Fibroblast of lung (primary cell): ENCODE measurements at regions not wholly inside any gene's neighbourhood (a gene's known extent, or its start where the extent isn't known, plus 50 kb on each side); places are given as distances from the start of the nearest gene placed in this dataset.
A peak's percentile ranks its signal among the peaks of the same experiment; 100 is the strongest.

Experiments
- DNase-seq, 2 donors: peaks; one replicate each; pipeline versions ENCODE4 v3.0.0 to v3.0.0-alpha.2; 2010; ENCODE audit warnings: low read depth in 2 of 2
- H2AFZ ChIP-seq: 2 replicates; pipeline ENCODE4 v1.5.1; 2012; ENCODE audit warnings: low read length, control low read depth, inconsistent platforms
- H3K27ac ChIP-seq: 2 replicates; pipeline ENCODE4 v1.5.1; 2011; ENCODE audit warnings: low read length, control low read depth; ENCODE audit not compliant: insufficient read depth
- H3K27me3 ChIP-seq: 2 replicates; pipeline ENCODE4 v1.5.1; 2011; ENCODE audit warnings: mild to moderate bottlenecking, low read length; ENCODE audit not compliant: control insufficient read depth, insufficient read depth
- H3K36me3 ChIP-seq: 2 replicates; pipeline ENCODE4 v1.5.1; 2011; ENCODE audit warnings: low read length; ENCODE audit not compliant: control insufficient read depth, insufficient read depth
- H3K4me1 ChIP-seq: 2 replicates; pipeline ENCODE4 v1.5.1; 2011; ENCODE audit warnings: low read length; ENCODE audit not compliant: control insufficient read depth, insufficient read depth; ENCODE audit errors: extremely low read depth
- H3K4me2 ChIP-seq: 2 replicates; pipeline ENCODE4 v1.5.1; 2011; ENCODE audit warnings: low read length, control low read depth; ENCODE audit not compliant: insufficient read depth; ENCODE audit errors: extremely low read depth
- H3K4me3 ChIP-seq, 4 experiments: fragments of 200-600 bp in 1 of 4; sonication (generic) in 1 of 4; replicated peaks in 1 of 4; 2 replicates each; pipeline ENCODE4 v1.5.1; 2011 to 2016; ENCODE audit warnings: low read length in 4 of 4, low read depth in 3 of 4, mild to moderate bottlenecking in 3 of 4, control low read depth in 2 of 4, inconsistent platforms in 1 of 4, mixed read lengths in 1 of 4; ENCODE audit not compliant: insufficient read depth in 1 of 4; ENCODE audit errors: control extremely low read depth in 1 of 4
- H3K79me2 ChIP-seq: 2 replicates; pipeline ENCODE4 v1.5.1; 2012; ENCODE audit warnings: mild to moderate bottlenecking, low read length, inconsistent platforms; ENCODE audit not compliant: control insufficient read depth, insufficient read depth
- H3K9ac ChIP-seq: 2 replicates; pipeline ENCODE4 v1.5.1; 2011; ENCODE audit warnings: mild to moderate bottlenecking, low read length, control low read depth; ENCODE audit not compliant: insufficient read depth
- H3K9me3 ChIP-seq: 2 replicates; pipeline ENCODE4 v1.5.1; 2012; ENCODE audit warnings: low read depth, low read length; ENCODE audit not compliant: control insufficient read depth, insufficient read depth
- H4K20me1 ChIP-seq: 2 replicates; pipeline ENCODE4 v1.5.1; 2011; ENCODE audit warnings: low read length; ENCODE audit not compliant: control insufficient read depth, insufficient read depth; ENCODE audit errors: extremely low read depth
- CTCF ChIP-seq, 2 donors: IDR thresholded peaks in 1 of 2; conservative IDR thresholded peaks in 1 of 2; 1 replicate in 1 of 2; 2 replicates in 1 of 2; pipeline ENCODE4 v1.5.1; 2011 to 2012; ENCODE audit warnings: low read length in 2 of 2, control low read depth in 1 of 2, inconsistent platforms in 1 of 2, low read depth in 1 of 2, mild to moderate bottlenecking in 1 of 2
- EZH2 ChIP-seq: IDR thresholded peaks from 2 replicates; pipeline ENCODE4 v1.5.1; 2012; ENCODE audit warnings: low read length, control low read depth, mild to moderate bottlenecking; ENCODE audit errors: missing control alignments

GRCh38 chr1:234771642-234772344, 161.8 kb upstream of the IRF2BP2 start:
- no peaks in the 10 kb centered on the region for H4K20me1 ChIP-seq
- no peak overlapping the region for H3K4me2 ChIP-seq
- no peaks in the 10 kb centered on the region for H3K36me3 ChIP-seq
- TF ChIP-seq CTCF (conservative IDR thresholded peaks at IDR 0.05 in 1 of 2, IDR thresholded peaks at IDR 0.05 in 1 of 2; ENCODE audit: low read depth in 1 of 2, low read length in 2 of 2), result no peak
- TF ChIP-seq EZH2, result no peak
- no peak overlapping the region for H2AFZ ChIP-seq
- peak in 1 of 2 donors; percentile 36 for DNase-seq
- no peaks in the 10 kb centered on the region for H3K9me3 ChIP-seq
- no peak overlapping the region for H3K9ac ChIP-seq
- H3K27me3 ChIP-seq, result no peaks in the 10 kb centered on the region
- H3K79me2 ChIP-seq, result no peaks in the 10 kb centered on the region
- H3K27ac ChIP-seq, result peak overlapping the region; percentile 89
- peaks cover 6% of the 10 kb centered on the region for H3K4me1 ChIP-seq
- H3K4me3 ChIP-seq, result no peak overlapping the region

DNA sequence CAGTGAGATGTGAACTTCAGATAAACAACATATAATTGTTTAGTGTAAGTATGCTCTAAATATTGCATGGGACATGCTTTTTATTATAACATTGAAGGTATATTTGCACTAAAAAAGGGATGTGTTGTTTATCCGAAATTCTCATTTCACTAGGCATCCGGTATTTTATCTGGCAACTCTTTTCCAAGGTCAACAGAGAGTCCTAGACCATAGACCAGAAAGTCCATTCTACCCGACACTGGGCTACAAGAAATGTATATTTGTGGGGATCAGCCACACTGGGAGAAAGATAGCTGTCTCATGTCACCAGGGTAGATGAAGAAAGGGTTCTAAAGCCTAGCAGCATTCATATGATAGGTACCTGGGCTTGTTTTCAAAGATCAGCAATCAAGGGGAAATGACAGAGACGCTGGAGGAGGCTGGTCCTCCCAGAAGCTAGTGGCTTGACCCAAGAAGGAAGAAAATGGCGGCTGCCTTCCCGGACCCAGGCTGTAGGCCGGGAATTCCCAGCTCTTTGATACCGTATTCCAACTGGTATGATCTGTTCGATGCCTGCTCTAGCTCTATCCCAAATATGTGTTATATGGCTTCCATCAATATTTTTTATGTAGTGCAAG, 161.1 kb upstream of the IRF2BP2 start:
- H3K27me3 ChIP-seq, result no peaks in the 10 kb centered on the region
- H3K9ac ChIP-seq, result no peak overlapping the region
- no peaks in the 10 kb centered on the region for H3K79me2 ChIP-seq
- peaks cover 6% of the 10 kb centered on the region for H3K4me1 ChIP-seq
- no peak overlapping the region for H3K4me2 ChIP-seq
- no peaks in the 10 kb centered on the region for H4K20me1 ChIP-seq
- no peak for DNase-seq
- no peak for TF ChIP-seq CTCF (conservative IDR thresholded peaks at IDR 0.05 in 1 of 2, IDR thresholded peaks at IDR 0.05 in 1 of 2; ENCODE audit: low read depth in 1 of 2, low read length in 2 of 2)
- no peak for TF ChIP-seq EZH2
- no peaks in the 10 kb centered on the region for H3K9me3 ChIP-seq
- H3K36me3 ChIP-seq, result no peaks in the 10 kb centered on the region
- no peak overlapping the region for H3K4me3 ChIP-seq
- no peak overlapping the region for H2AFZ ChIP-seq
- no peak overlapping the region for H3K27ac ChIP-seq

- H2AFZ ChIP-seq, result no peak overlapping the region
- H3K4me2 ChIP-seq, result no peak overlapping the region
Measured at GRCh38 chr1:234769986-234770795, 160.2 kb upstream of the IRF2BP2 start.

More at GRCh38 chr1:234769986-234770795, 160.2 kb upstream of the IRF2BP2 start:
- Histone ChIP-seq H3K9me3 (no peaks in the 10 kb centered on the region), H3K9ac (no peak overlapping the region), H3K27me3 (no peaks in the 10 kb centered on the region), H4K20me1 (no peaks in the 10 kb centered on the region), H3K36me3 (no peaks in the 10 kb centered on the region), H3K79me2 (no peaks in the 10 kb centered on the region), H3K27ac (no peak overlapping the region), H3K4me1 (peaks cover 6% of the 10 kb centered on the region), H3K4me3 (no peak overlapping the region)
- no peak for DNase-seq
- TF ChIP-seq CTCF (conservative IDR thresholded peaks at IDR 0.05 in 1 of 2, IDR thresholded peaks at IDR 0.05 in 1 of 2; ENCODE audit: low read depth in 1 of 2, low read length in 2 of 2), result no peak
- no peak for TF ChIP-seq EZH2
